WTC11 (cell line): ENCODE measurements at regions not wholly inside any gene's neighbourhood (a gene's known extent, or its start where the extent isn't known, plus 50 kb on each side); places are given as distances from the start of the nearest gene placed in this dataset.

Experiments used
- CTCF ChIP-seq: fragments of 200-600 bp; IDR thresholded peaks from 2 replicates; pipeline ENCODE4 v1.8.0; 2022; ENCODE audit warnings: antibody characterized with exemption
- E2F1 ChIP-seq: sonication (generic); formaldehyde crosslinking; IDR thresholded peaks from 2 replicates; pipeline ENCODE4 v1.8.0; 2022; ENCODE audit warnings: mild to moderate bottlenecking, missing genetic modification reagents
- HMGXB4 ChIP-seq: sonication (generic); formaldehyde crosslinking; IDR thresholded peaks from 2 replicates; pipeline ENCODE4 v1.8.1; 2023; ENCODE audit warnings: mild to moderate bottlenecking, moderate library complexity, missing genetic modification reagents
- IRF1 ChIP-seq: sonication (generic); formaldehyde crosslinking; IDR thresholded peaks from 2 replicates; pipeline ENCODE4 v1.8.0; 2023; ENCODE audit warnings: missing genetic modification reagents
- MAX ChIP-seq: sonication (generic); formaldehyde crosslinking; IDR thresholded peaks from 2 replicates; pipeline ENCODE4 v1.8.0; 2022; ENCODE audit warnings: mild to moderate bottlenecking, missing genetic modification reagents
- NR3C1 ChIP-seq: sonication (generic); formaldehyde crosslinking; conservative IDR thresholded peaks from 2 replicates; pipeline ENCODE4 v1.8.1; 2023; ENCODE audit warnings: low read depth, mild to moderate bottlenecking, missing genetic modification reagents
- PRDM15 ChIP-seq: sonication (generic); formaldehyde crosslinking; IDR thresholded peaks from 2 replicates; pipeline ENCODE4 v1.8.0; 2022; ENCODE audit warnings: missing genetic modification reagents
- SP1 ChIP-seq: sonication (generic); formaldehyde crosslinking; conservative IDR thresholded peaks from 2 replicates; pipeline ENCODE4 v1.8.1; 2022; ENCODE audit warnings: missing genetic modification reagents
- TCF7 ChIP-seq: sonication (generic); formaldehyde crosslinking; IDR thresholded peaks from 2 replicates; pipeline ENCODE4 v1.8.0; 2022; ENCODE audit warnings: mild to moderate bottlenecking, low read depth, missing genetic modification reagents, moderate library complexity
- TEAD1 ChIP-seq: sonication (generic); formaldehyde crosslinking; IDR thresholded peaks from 2 replicates; pipeline ENCODE4 v1.8.0; 2022; ENCODE audit warnings: mild to moderate bottlenecking, missing genetic modification reagents
- USF2 ChIP-seq: sonication (generic); formaldehyde crosslinking; IDR thresholded peaks from 2 replicates; pipeline ENCODE4 v1.8.1; 2023; ENCODE audit warnings: mild to moderate bottlenecking, missing genetic modification reagents, moderate library complexity
- ZNF138 ChIP-seq: sonication (generic); formaldehyde crosslinking; conservative IDR thresholded peaks from 2 replicates; pipeline ENCODE4 v1.8.1; 2022; ENCODE audit warnings: mild to moderate bottlenecking, moderate library complexity, missing genetic modification reagents

GRCh38 chr12:34400411-34400881, 378.1 kb downstream of the ALG10 start:
- TF ChIP-seq E2F1 (CRISPR knock-in tag) (no peak), HMGXB4 (no peak), CTCF (no peak), TCF7 (CRISPR knock-in tag) (no peak), ZNF138 (CRISPR knock-in tag) (no peak), MAX (CRISPR knock-in tag) (no peak), PRDM15 (CRISPR knock-in tag) (no peak), USF2 (CRISPR knock-in tag) (no peak), NR3C1 (no peak), TEAD1 (CRISPR knock-in tag) (no peak), IRF1 (no peak), SP1 (CRISPR knock-in tag) (no peak)
